OCI-LY7 (cell line): ENCODE measurements at regions not wholly inside any gene's neighbourhood (a gene's known extent, or its start where the extent isn't known, plus 50 kb on each side); places are given as distances from the start of the nearest gene placed in this dataset.

Experiments used
- BruUV-seq: library from RNA; stranded (reverse); fragments of 400-500 nt; replicated peaks from 2 replicates; lab custom pipeline; 2021; lab: Mats Ljungman, UMichigan
- CTCF ChIA-PET: fragments of 300-600 bp; sonication (Branson Sonifier 250); formaldehyde crosslinking; loops from one replicate; lab custom pipeline; 2022; ENCODE audit warnings: antibody characterized with exemption; ENCODE audit not compliant: unreplicated experiment; lab: Charles Lee
- POLR2A ChIA-PET: fragments of 300-600 bp; sonication (Branson Sonifier 250); formaldehyde crosslinking; loops from one replicate; lab custom pipeline; 2022; ENCODE audit warnings: antibody characterized with exemption; lab: Charles Lee
- DNase-seq: peaks from one replicate; pipeline ENCODE4 v3.0.0-alpha.2; 2015; ENCODE audit warnings: low spot score
- H2AFZ ChIP-seq: fragments of 200-600 bp; sonication (generic), shearing (Covaris generic); 2 replicates; pipeline ENCODE4 v1.6.1; 2014; ENCODE audit warnings: mild to moderate bottlenecking, antibody characterized with exemption, low read length, moderate library complexity
- H3K27ac ChIP-seq: fragments of 200-600 bp; sonication (generic); 2 replicates; pipeline ENCODE4 v1.5.1; 2014; ENCODE audit warnings: mixed run types, low read depth, mild to moderate bottlenecking, moderate library complexity, low read length, inconsistent platforms; ENCODE audit not compliant: poor library complexity, severe bottlenecking
- H3K36me3 ChIP-seq: fragments of 200-600 bp; sonication (generic); 2 replicates; pipeline ENCODE4 v1.6.1; 2014; ENCODE audit warnings: mild to moderate bottlenecking, antibody characterized with exemption, low read length, moderate library complexity, mixed read lengths; ENCODE audit not compliant: insufficient read depth
- H3K4me1 ChIP-seq: fragments of 200-600 bp; sonication (generic); 2 replicates; pipeline ENCODE4 v1.5.1; 2014; ENCODE audit warnings: mild to moderate bottlenecking, low read length; ENCODE audit not compliant: insufficient read depth, poor library complexity, severe bottlenecking
- H3K4me2 ChIP-seq: fragments of 200-600 bp; sonication (generic); 2 replicates; pipeline ENCODE4 v1.6.1; 2014; ENCODE audit warnings: mild to moderate bottlenecking, low read length
- H3K4me3 ChIP-seq: fragments of 200-600 bp; sonication (generic); 2 replicates; pipeline ENCODE4 v1.5.1; 2014; ENCODE audit warnings: mild to moderate bottlenecking, low read depth, low read length; ENCODE audit not compliant: poor library complexity, severe bottlenecking
- H3K79me2 ChIP-seq: fragments of 200-600 bp; sonication (generic); 2 replicates; pipeline ENCODE4 v1.6.1; 2016; ENCODE audit warnings: low read depth, mild to moderate bottlenecking, low read length, moderate library complexity, mixed read lengths; ENCODE audit not compliant: insufficient read depth
- H3K9me2 ChIP-seq: fragments of 200-600 bp; sonication (generic); 2 replicates; pipeline ENCODE4 v1.6.1; 2016; ENCODE audit warnings: mild to moderate bottlenecking, low read length, mixed read lengths; ENCODE audit not compliant: insufficient read depth
- H3K9me3 ChIP-seq: fragments of 200-600 bp; sonication (generic); 2 replicates; pipeline ENCODE4 v1.6.1; 2014; ENCODE audit warnings: mild to moderate bottlenecking, mixed run types, low read length, mixed read lengths
- H4K20me1 ChIP-seq: fragments of 200-600 bp; sonication (generic); 2 replicates; pipeline ENCODE4 v1.6.1; 2014; ENCODE audit warnings: mild to moderate bottlenecking, antibody characterized with exemption, low read length, moderate library complexity, mixed read lengths; ENCODE audit not compliant: insufficient read depth
- CTCF ChIP-seq: fragments of 200-600 bp; sonication (generic); conservative IDR thresholded peaks from 2 replicates; pipeline ENCODE4 v1.5.1; 2014; ENCODE audit warnings: mild to moderate bottlenecking, antibody characterized with exemption, low read length, moderate library complexity, mixed read lengths
- EZH2phosphoT487 ChIP-seq: fragments of 200-600 bp; sonication (generic); IDR thresholded peaks from 2 replicates; pipeline ENCODE4 v1.6.1; 2018; ENCODE audit warnings: low read depth, borderline replicate concordance, mild to moderate bottlenecking, mixed run types, antibody characterized with exemption, low read length, moderate library complexity, mixed read lengths
- intact Hi-C: fragments of 100-400 bp; cut with micrococcal nuclease; formaldehyde crosslinking; loops from one replicate; pipeline ENCODE4 v1.10.0; 2022; ENCODE audit not compliant: unreplicated experiment

GRCh38 chr5:173527671-173528070, 88.8 kb downstream of the BOD1 start:
- H4K20me1 ChIP-seq = no peaks in the 10 kb centered on the region
- H3K4me1 ChIP-seq = no peaks in the 10 kb centered on the region
- no peak overlapping the region for H3K4me2 ChIP-seq
- no peak for DNase-seq
- intact Hi-C loops = no loop called here
- BruUV-seq = no TSS peak
- no peak overlapping the region for H3K4me3 ChIP-seq
- H3K79me2 ChIP-seq = no peaks in the 10 kb centered on the region
- ChIA-PET CTCF (no interaction called here), POLR2A (no interaction called here)
- no peak overlapping the region for H2AFZ ChIP-seq
- no peaks in the 10 kb centered on the region for H3K9me2 ChIP-seq
- no peaks in the 10 kb centered on the region for H3K36me3 ChIP-seq
- H3K27ac ChIP-seq = no peak overlapping the region
- H3K9me3 ChIP-seq = no peaks in the 10 kb centered on the region
- TF ChIP-seq EZH2phosphoT487 (no peak), CTCF (no peak)

DNA sequence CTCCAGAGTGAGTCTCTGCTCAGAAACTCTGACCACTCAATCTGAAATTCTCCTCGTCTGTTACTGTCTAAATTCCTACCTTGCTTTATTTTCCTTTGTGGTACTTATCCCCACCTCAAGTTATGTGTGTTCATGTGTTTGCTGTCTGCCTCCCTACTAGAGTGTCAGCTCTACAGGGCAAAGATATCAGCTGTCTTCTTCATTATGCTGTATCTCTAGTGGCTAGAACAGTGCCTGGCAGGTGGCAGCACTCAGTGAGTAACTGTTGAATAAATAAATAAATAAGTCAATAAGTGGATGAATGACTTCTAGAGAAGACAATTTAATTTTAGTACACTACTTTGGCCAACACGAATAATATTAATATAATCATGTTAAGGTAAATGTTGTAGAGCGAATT, 92.3 kb downstream of the BOD1 start:
- no peak overlapping the region for H3K27ac ChIP-seq
- no peaks in the 10 kb centered on the region for H4K20me1 ChIP-seq
- no peak overlapping the region for H2AFZ ChIP-seq
- no peaks in the 10 kb centered on the region for H3K79me2 ChIP-seq
- no peak for TF ChIP-seq CTCF
- no peak for TF ChIP-seq EZH2phosphoT487
- no TSS peak for BruUV-seq
- H3K9me2 ChIP-seq = no peaks in the 10 kb centered on the region
- H3K4me1 ChIP-seq = no peaks in the 10 kb centered on the region
- ChIA-PET POLR2A (interaction anchor here (0.7 kb wide), 1 partner anchor 796 kb away, joined by 3 read pairs; no protein-coding TSS in a partner anchor), CTCF (no interaction called here)
- intact Hi-C loops = no loop called here
- no peak overlapping the region for H3K4me2 ChIP-seq
- H3K9me3 ChIP-seq = no peaks in the 10 kb centered on the region
- H3K4me3 ChIP-seq = no peak overlapping the region
- no peaks in the 10 kb centered on the region for H3K36me3 ChIP-seq
- DNase-seq = no peak

DNA sequence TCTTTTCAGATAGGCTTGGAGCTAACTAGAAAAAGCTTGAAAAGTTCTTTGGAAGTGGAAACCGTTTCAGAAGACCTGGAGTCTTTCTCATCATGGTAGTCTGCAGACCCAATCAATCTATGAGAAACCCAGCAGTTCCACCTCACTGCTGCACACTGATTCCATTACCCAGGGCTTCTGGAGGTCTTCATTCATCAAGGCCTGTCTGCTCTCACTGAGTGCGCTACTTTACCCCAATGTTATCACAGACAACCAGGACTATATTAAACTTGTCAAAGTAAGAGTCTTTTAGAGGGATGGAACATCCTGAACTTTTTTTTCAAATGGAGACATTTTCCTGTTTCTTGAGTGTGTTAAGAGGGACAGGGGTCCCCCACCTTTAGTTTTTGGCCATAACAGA, 93.1 kb downstream of the BOD1 start:
- no TSS peak for BruUV-seq
- CTCF ChIA-PET = no interaction called here

More for the DNA sequence above, 93.1 kb downstream of the BOD1 start:
- H2AFZ ChIP-seq = no peak overlapping the region
- intact Hi-C loops = no loop called here
- no peaks in the 10 kb centered on the region for H3K9me2 ChIP-seq
- no peak for TF ChIP-seq EZH2phosphoT487
- no peak for TF ChIP-seq CTCF
- no peaks in the 10 kb centered on the region for H3K4me1 ChIP-seq
- H3K4me3 ChIP-seq = no peak overlapping the region
- POLR2A ChIA-PET = no interaction called here
- DNase-seq = no peak
- H3K4me2 ChIP-seq = no peak overlapping the region
- H3K79me2 ChIP-seq = no peaks in the 10 kb centered on the region
- H3K9me3 ChIP-seq = no peaks in the 10 kb centered on the region
- no peak overlapping the region for H3K27ac ChIP-seq
- H4K20me1 ChIP-seq = no peaks in the 10 kb centered on the region
- H3K36me3 ChIP-seq = no peaks in the 10 kb centered on the region
